HG03280 (cell line): ENCODE measurements at regions not wholly inside any gene's neighbourhood (a gene's known extent, or its start where the extent isn't known, plus 50 kb on each side); places are given as distances from the start of the nearest gene placed in this dataset.

Source experiments
- ATAC-seq: cut with Tn5 transposase; IDR thresholded peaks from one replicate; pipeline ENCODE4 v1.9.1; 2021; ENCODE audit warnings: mild to moderate bottlenecking, moderate library complexity; ENCODE audit not compliant: unreplicated experiment

- ATAC-seq = no peak
Measured at GRCh38 chr21:41074396-41075184, 93.4 kb upstream of the BACE2 start.

- ATAC-seq = no peak
Measured at GRCh38 chr21:41075656-41076055, 92.3 kb upstream of the BACE2 start.

GRCh38 chr21:41076064-41076463 lies 91.9 kb upstream of the BACE2 start:
- ATAC-seq = no peak

- ATAC-seq = no peak
Measured at GRCh38 chr21:41079159-41079558, 88.8 kb upstream of the BACE2 start.

GRCh38 chr21:41080485-41081121 lies 87.4 kb upstream of the BACE2 start:
- no peak for ATAC-seq

- no peak for ATAC-seq
Measured at GRCh38 chr21:41086569-41086968, 81.4 kb upstream of the BACE2 start.

GRCh38 chr21:41090981-41091380 lies 77.0 kb upstream of the BACE2 start:
- no peak for ATAC-seq

GRCh38 chr21:41091616-41092015 lies 76.3 kb upstream of the BACE2 start:
- ATAC-seq = no peak

GRCh38 chr21:41092312-41092711 lies 75.6 kb upstream of the BACE2 start:
- no peak for ATAC-seq

- ATAC-seq = no peak
Measured at GRCh38 chr21:41095983-41096382, 72.0 kb upstream of the BACE2 start.

- ATAC-seq = no peak
Measured at GRCh38 chr21:41098076-41098475, 69.9 kb upstream of the BACE2 start.

GRCh38 chr21:41098481-41099042 lies 69.4 kb upstream of the BACE2 start:
- ATAC-seq = no peak

GRCh38 chr21:41100826-41101550 lies 67.0 kb upstream of the BACE2 start:
- ATAC-seq = no peak

GRCh38 chr21:41102281-41102680 lies 65.7 kb upstream of the BACE2 start:
- no peak for ATAC-seq

GRCh38 chr21:41107602-41108001 lies 60.4 kb upstream of the BACE2 start:
- ATAC-seq = no peak

- no peak for ATAC-seq
Measured at GRCh38 chr21:41108668-41109585, 59.0 kb upstream of the BACE2 start.

- ATAC-seq = no peak
Measured at GRCh38 chr21:41110161-41110560, 57.8 kb upstream of the BACE2 start.

GRCh38 chr21:41110664-41111063 lies 57.3 kb upstream of the BACE2 start:
- no peak for ATAC-seq

- no peak for ATAC-seq
Measured at GRCh38 chr21:41111681-41112080, 56.3 kb upstream of the BACE2 start.
